HCT116 (cell line): ENCODE measurements at regions not wholly inside any gene's neighbourhood (a gene's known extent, or its start where the extent isn't known, plus 50 kb on each side); places are given as distances from the start of the nearest gene placed in this dataset.

ENCODE experiments used
- ATAC-seq: fragments of 200-7000 bp; cut with Tn5 transposase; 2 replicates; pipeline ENCODE4 v1.9.1; 2020; ENCODE audit warnings: mild to moderate bottlenecking, moderate library complexity
- BruUV-seq: library from RNA; stranded (reverse); fragments of 400-500 nt; replicated peaks from 2 replicates; lab custom pipeline; 2021; lab: Mats Ljungman, UMichigan
- CTCF ChIA-PET: fragments of 300-600 bp; sonication (Branson Sonifier 250); formaldehyde crosslinking; loops from one replicate; lab custom pipeline; 2021; ENCODE audit warnings: antibody characterized with exemption; lab: Charles Lee
- POLR2A ChIA-PET: fragments of 300-600, 350-600 bp; sonication (Branson Sonifier 250); formaldehyde crosslinking; loops from one replicate; lab custom pipeline; 2021; ENCODE audit warnings: antibody characterized with exemption; lab: Charles Lee
- RAD21 ChIA-PET, 2 experiments: fragments of 300-600 bp; sonication (Branson Sonifier 250); formaldehyde crosslinking; loops; one replicate each; lab custom pipeline; 2023; ENCODE audit warnings: low total read pairs in 2 of 2; ENCODE audit not compliant: uncharacterized antibody in 2 of 2, unreplicated experiment in 2 of 2, low non-redundant PET in 1 of 2; lab: Charles Lee
- DNase-seq: peaks from one replicate; pipeline ENCODE4 v3.0.0-alpha.2; 2010; ENCODE audit warnings: low read depth, low spot score
- H2AFZ ChIP-seq: fragments of 200-600 bp; shearing (Covaris generic), sonication (generic); 2 replicates; pipeline ENCODE4 v1.6.1; 2017; ENCODE audit warnings: low read depth, mixed run types, mixed read lengths, antibody characterized with exemption, low read length; ENCODE audit not compliant: poor library complexity, severe bottlenecking
- H3K27ac ChIP-seq: 2 replicates; pipeline ENCODE4 v1.5.1; 2012; ENCODE audit warnings: low read depth, low read length
- H3K27me3 ChIP-seq: fragments of 200-600 bp; sonication (generic); 2 replicates; pipeline ENCODE4 v1.6.1; 2016; ENCODE audit warnings: mixed run types, low read length, mixed read lengths; ENCODE audit not compliant: insufficient read depth
- H3K36me3 ChIP-seq, 2 experiments: fragments of 200-500 bp in 1 of 2; fragments of 200-600 bp in 1 of 2; sonication (Bioruptor generic) in 1 of 2; sonication (generic) in 1 of 2; 2 replicates each; pipeline versions ENCODE4 v1.5.1 to v1.6.1; 2014 to 2016; ENCODE audit warnings: low read length in 2 of 2, inconsistent platforms in 1 of 2, mixed read lengths in 1 of 2, mixed run types in 1 of 2; ENCODE audit not compliant: insufficient read depth in 2 of 2, control insufficient read depth in 1 of 2
- H3K4me1 ChIP-seq, 2 experiments: fragments of 200-600 bp in 1 of 2; sonication (generic) in 1 of 2; 2 replicates each; pipeline versions ENCODE4 v1.5.1 to v1.6.1; 2012 to 2017; ENCODE audit warnings: low read length in 2 of 2, inconsistent platforms in 1 of 2, mild to moderate bottlenecking in 1 of 2, mixed read lengths in 1 of 2, mixed run types in 1 of 2, moderate library complexity in 1 of 2; ENCODE audit not compliant: insufficient read depth in 2 of 2, control insufficient read depth in 1 of 2
- H3K4me2 ChIP-seq: fragments of 200-600 bp; sonication (generic); 2 replicates; pipeline ENCODE4 v1.6.1; 2017; ENCODE audit warnings: mixed run types, low read length, mixed read lengths
- H3K4me3 ChIP-seq, 2 experiments: fragments of 200-600 bp in 1 of 2; sonication (generic) in 1 of 2; replicated peaks in 1 of 2; 2 replicates each; pipeline ENCODE4 v1.5.1; 2011 to 2016; ENCODE audit warnings: low read length in 2 of 2, control low read depth in 1 of 2, low read depth in 1 of 2, mild to moderate bottlenecking in 1 of 2, mixed read lengths in 1 of 2, mixed run types in 1 of 2
- H3K79me2 ChIP-seq: fragments of 200-600 bp; sonication (generic); 2 replicates; pipeline ENCODE4 v1.6.1; 2017; ENCODE audit warnings: mild to moderate bottlenecking, mixed run types, low read length, moderate library complexity, mixed read lengths; ENCODE audit not compliant: insufficient read depth
- H3K9ac ChIP-seq: fragments of 200-600 bp; sonication (generic); 2 replicates; pipeline ENCODE4 v1.6.1; 2016; ENCODE audit warnings: low read length, mixed read lengths
- H3K9me2 ChIP-seq: fragments of 200-600 bp; sonication (generic), shearing (Covaris generic); 2 replicates; pipeline ENCODE4 v1.6.1; 2017; ENCODE audit warnings: mixed run types, mild to moderate bottlenecking, moderate library complexity; ENCODE audit not compliant: insufficient read depth
- H3K9me3 ChIP-seq, 2 experiments: fragments of 200-500 bp in 1 of 2; fragments of 200-600 bp in 1 of 2; sonication (Bioruptor generic) in 1 of 2; sonication (generic) in 1 of 2; 2 replicates each; pipeline ENCODE4 v1.6.1; 2014 to 2017; ENCODE audit warnings: low read length in 2 of 2, mixed read lengths in 2 of 2, inconsistent platforms in 1 of 2, low read depth in 1 of 2, mild to moderate bottlenecking in 1 of 2, mixed run types in 1 of 2, moderate library complexity in 1 of 2; ENCODE audit not compliant: control insufficient read depth in 1 of 2, insufficient read depth in 1 of 2
- H4K20me1 ChIP-seq: fragments of 200-600 bp; sonication (generic), shearing (Covaris generic); 2 replicates; pipeline ENCODE4 v1.6.1; 2017; ENCODE audit warnings: mixed run types, mild to moderate bottlenecking, moderate library complexity; ENCODE audit not compliant: insufficient read depth
- CBX3 ChIP-seq: IDR thresholded peaks from 2 replicates; pipeline ENCODE4 v1.6.1; 2012; ENCODE audit warnings: low read depth
- CEBPB ChIP-seq: IDR thresholded peaks from 2 replicates; pipeline ENCODE4 v1.6.1; 2012; ENCODE audit warnings: low read depth
- CTCF ChIP-seq, 3 experiments: fragments of 200-600 bp in 1 of 3; sonication (generic) in 1 of 3; IDR thresholded peaks in 2 of 3; conservative IDR thresholded peaks in 1 of 3; 2 replicates each; pipeline ENCODE4 v1.5.1; 2012 to 2017; ENCODE audit warnings: low read depth in 2 of 3, low read length in 2 of 3, antibody characterized with exemption in 1 of 3, borderline replicate concordance in 1 of 3, control low read depth in 1 of 3, mild to moderate bottlenecking in 1 of 3, mixed read lengths in 1 of 3, mixed run types in 1 of 3, moderate library complexity in 1 of 3; ENCODE audit not compliant: insufficient read depth in 1 of 3
- EGR1 ChIP-seq: IDR thresholded peaks from 2 replicates; pipeline ENCODE4 v1.6.1; 2012; ENCODE audit warnings: low read depth
- ELF1 ChIP-seq: IDR thresholded peaks from 2 replicates; pipeline ENCODE4 v1.6.1; 2012; ENCODE audit warnings: low read depth, borderline replicate concordance
- EZH2 ChIP-seq: fragments of 200-600 bp; sonication (generic); IDR thresholded peaks from 2 replicates; pipeline ENCODE4 v1.6.1; 2017; ENCODE audit warnings: antibody characterized with exemption, mixed run types
- EZH2phosphoT487 ChIP-seq: fragments of 200-600 bp; IDR thresholded peaks from 2 replicates; pipeline ENCODE4 v1.6.1; 2018; ENCODE audit warnings: antibody characterized with exemption, borderline replicate concordance
- FOSL1 ChIP-seq: IDR thresholded peaks from 2 replicates; pipeline ENCODE4 v1.6.1; 2012; ENCODE audit warnings: low read depth
- JUND ChIP-seq: IDR thresholded peaks from 2 replicates; pipeline ENCODE4 v1.6.1; 2012
- MAX ChIP-seq: IDR thresholded peaks from 2 replicates; pipeline ENCODE4 v1.6.1; 2012
- POLR2A ChIP-seq: IDR thresholded peaks from 2 replicates; pipeline ENCODE4 v1.7.0; 2011; ENCODE audit warnings: borderline replicate concordance; ENCODE audit not compliant: insufficient read depth, insufficient read length; ENCODE audit errors: extremely low read depth
- POLR2AphosphoS5 ChIP-seq: IDR thresholded peaks from 2 replicates; pipeline ENCODE4 v1.6.1; 2011; ENCODE audit warnings: mild to moderate bottlenecking, low read depth, low read length, moderate library complexity
- RAD21 ChIP-seq: IDR thresholded peaks from 2 replicates; pipeline ENCODE4 v1.6.1; 2012; ENCODE audit warnings: low read depth, mild to moderate bottlenecking
- REST ChIP-seq: IDR thresholded peaks from 2 replicates; pipeline ENCODE4 v1.6.1; 2012; ENCODE audit warnings: low read depth
- SRF ChIP-seq: IDR thresholded peaks from 2 replicates; pipeline ENCODE4 v1.6.1; 2012; ENCODE audit warnings: low read depth
- TCF7L2 ChIP-seq: IDR thresholded peaks from 2 replicates; pipeline ENCODE4 v1.7.0; 2011; ENCODE audit warnings: borderline replicate concordance, inconsistent platforms; ENCODE audit not compliant: insufficient read depth, insufficient read length; ENCODE audit errors: extremely low read depth
- YY1 ChIP-seq: IDR thresholded peaks from 2 replicates; pipeline ENCODE4 v1.6.1; 2011; ENCODE audit warnings: low read length, low read depth, moderate library complexity, mild to moderate bottlenecking; ENCODE audit not compliant: insufficient replicate concordance; ENCODE audit errors: extremely low read depth
- ZBTB33 ChIP-seq: IDR thresholded peaks from 2 replicates; pipeline ENCODE4 v1.6.1; 2011; ENCODE audit warnings: mild to moderate bottlenecking, low read length, moderate library complexity; ENCODE audit not compliant: insufficient replicate concordance; ENCODE audit errors: extremely low read depth
- ZFX ChIP-seq: fragments of 450-650 bp; IDR thresholded peaks from 2 replicates; pipeline ENCODE4 v1.6.1; 2017
- ZNF274 ChIP-seq: fragments of 200-500 bp; sonication (Bioruptor generic); IDR thresholded peaks from 2 replicates; pipeline ENCODE4 v1.6.1; 2014; ENCODE audit warnings: mild to moderate bottlenecking, low read depth, low read length, inconsistent platforms
- intact Hi-C: fragments of 100-400 bp; cut with micrococcal nuclease; formaldehyde crosslinking; loops from 2 replicates; pipeline ENCODE4 v1.10.0; 2022

- no peak for TF ChIP-seq CBX3
- no peak for TF ChIP-seq ELF1
- TF ChIP-seq YY1 = no peak
- TF ChIP-seq POLR2AphosphoS5 = no peak
- TF ChIP-seq FOSL1 = no peak
- no peak for TF ChIP-seq POLR2A
- TF ChIP-seq ZFX = no peak
- TF ChIP-seq RAD21 = no peak
- no peak for TF ChIP-seq ZBTB33
- no peak for TF ChIP-seq EZH2
- no peak for TF ChIP-seq CTCF (IDR thresholded peaks at IDR 0.05 in 2 of 3, conservative IDR thresholded peaks at IDR 0.05 in 1 of 3; ENCODE audit: borderline replicate concordance in 1 of 3, insufficient read depth in 1 of 3, low read depth in 2 of 3, low read length in 2 of 3)
- TF ChIP-seq ZNF274 = no peak
- TF ChIP-seq SRF = no peak
- no peak for TF ChIP-seq CEBPB
- TF ChIP-seq EZH2phosphoT487 = no peak
- TF ChIP-seq REST = no peak
- no peak for TF ChIP-seq EGR1
- no peak for TF ChIP-seq JUND
- no peak for TF ChIP-seq MAX
- no peak for TF ChIP-seq TCF7L2
- no peak overlapping the region for H3K27ac ChIP-seq
- H3K4me3 ChIP-seq = no peak overlapping the region
- H3K27me3 ChIP-seq = no peaks in the 10 kb centered on the region; the same call in 1 of the 2 replicates
- DNase-seq = no peak
- peaks cover 0 to 7% of the 10 kb centered on the region in 2 experiments; a peak in 1 of 4 replicates for H3K9me3 ChIP-seq
- no peaks in the 10 kb centered on the region for H3K79me2 ChIP-seq
- intact Hi-C loops = no loop called here
- ChIA-PET CTCF (no interaction called here), POLR2A (no interaction called here), RAD21 (no interaction called here)
- no peak overlapping the region for H3K9ac ChIP-seq
- no peak for ATAC-seq
- no peaks in the 10 kb centered on the region for H3K9me2 ChIP-seq
- no peak overlapping the region for H3K4me2 ChIP-seq
- BruUV-seq = no TSS peak
- no peaks in the 10 kb centered on the region for H3K4me1 ChIP-seq
- H3K36me3 ChIP-seq = no peaks in the 10 kb centered on the region
- no peaks in the 10 kb centered on the region for H4K20me1 ChIP-seq
- H2AFZ ChIP-seq = no peak overlapping the region
Observed at GRCh38 chr1:224828691-224829090, 100.8 kb upstream of the DNAH14 start.
